Kidney capillary endothelial cell (primary cell): ENCODE measurements at regions not wholly inside any gene's neighbourhood (a gene's known extent, or its start where the extent isn't known, plus 50 kb on each side); places are given as distances from the start of the nearest gene placed in this dataset.

Source experiments
- DNase-seq: peaks from one replicate; pipeline ENCODE4 v3.0.0-alpha.2; 2018; ENCODE audit warnings: low spot score

GRCh38 chr18:71523483-71524435 lies 1020.4 kb downstream of the CBLN2 start:
- no peak for DNase-seq

GRCh38 chr18:71505526-71505925 lies 1038.6 kb downstream of the CBLN2 start:
- DNase-seq: no peak

- DNase-seq: no peak
Observed at GRCh38 chr18:71503222-71503621, 1040.9 kb downstream of the CBLN2 start.

GRCh38 chr18:71485611-71486010 lies 1058.5 kb downstream of the CBLN2 start:
- DNase-seq: no peak

GRCh38 chr18:71471963-71472725 lies 1072.0 kb downstream of the CBLN2 start:
- DNase-seq: no peak

GRCh38 chr18:71456206-71456605 lies 1087.9 kb downstream of the CBLN2 start:
- DNase-seq: no peak

GRCh38 chr18:71450257-71450656 lies 1093.9 kb downstream of the CBLN2 start:
- no peak for DNase-seq

GRCh38 chr18:71443706-71444480 lies 1100.2 kb downstream of the CBLN2 start:
- no peak for DNase-seq

GRCh38 chr18:71442731-71443141 lies 1101.4 kb downstream of the CBLN2 start:
- no peak for DNase-seq

- DNase-seq: no peak
Observed at GRCh38 chr18:71441156-71441555, 1103.0 kb downstream of the CBLN2 start.

- no peak for DNase-seq
Observed at GRCh38 chr18:71437511-71437910, 1106.6 kb downstream of the CBLN2 start.

- DNase-seq: no peak
Observed at GRCh38 chr18:71433373-71433772, 1110.8 kb downstream of the CBLN2 start.

- DNase-seq: peak; percentile 47
Observed at GRCh38 chr18:71431689-71432088, 1112.5 kb downstream of the CBLN2 start.

- peak; percentile 34 for DNase-seq
Observed at GRCh38 chr18:71431171-71431570, 1113.0 kb downstream of the CBLN2 start.

GRCh38 chr18:71426441-71426840 lies 1117.7 kb downstream of the CBLN2 start:
- DNase-seq: peak; percentile 4

GRCh38 chr18:71405169-71405809 lies 1116.4 kb downstream of the SOCS6 start:
- no peak for DNase-seq

- no peak for DNase-seq
Observed at GRCh38 chr18:71403501-71403900, 1114.7 kb downstream of the SOCS6 start.

GRCh38 chr18:71398531-71398930 lies 1109.7 kb downstream of the SOCS6 start:
- DNase-seq: peak; percentile 18

- no peak for DNase-seq
Observed at GRCh38 chr18:71388148-71388547, 1099.3 kb downstream of the SOCS6 start.

- no peak for DNase-seq
Observed at GRCh38 chr18:71374294-71375000, 1085.6 kb downstream of the SOCS6 start.
